HG03025 (cell line): ENCODE measurements at regions not wholly inside any gene's neighbourhood (a gene's known extent, or its start where the extent isn't known, plus 50 kb on each side); places are given as distances from the start of the nearest gene placed in this dataset.
"Not testable (repeated sequence)": the region's sequence is repeated elsewhere in the genome, so short reads cannot be mapped to it uniquely, and the experiment has no call there.

Experiments
- ATAC-seq: cut with Tn5 transposase; IDR thresholded peaks from one replicate; pipeline ENCODE4 v1.9.1; 2021; ENCODE audit warnings: mild to moderate bottlenecking, moderate library complexity; ENCODE audit not compliant: unreplicated experiment, low FRiP score

- no peak for ATAC-seq
Observed at GRCh38 chr6:17013701-17014100, 88.1 kb upstream of the STMND1 start.

GRCh38 chr6:17012421-17013225, 89.2 kb upstream of the STMND1 start:
- no peak for ATAC-seq

DNA sequence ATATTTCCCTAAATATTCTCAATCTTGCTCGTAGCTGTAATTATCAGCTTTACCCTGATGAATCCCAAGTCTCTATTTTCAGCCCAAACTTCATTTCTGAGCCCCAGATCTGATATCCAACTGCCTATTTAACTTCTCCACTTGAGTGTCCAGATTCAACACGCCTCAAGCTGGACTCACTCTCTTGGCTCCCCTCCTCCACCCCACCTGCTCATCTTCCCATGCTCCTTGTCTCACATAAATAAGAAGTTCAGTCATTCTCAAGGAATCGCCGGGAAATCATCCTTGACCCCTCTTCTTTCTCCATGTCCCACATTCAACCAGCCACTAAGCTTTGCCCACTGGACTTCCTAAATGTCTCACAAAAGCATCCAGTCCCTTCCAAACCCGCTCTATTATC, 89.9 kb upstream of the STMND1 start:
- ATAC-seq: no peak

- no peak for ATAC-seq
Observed at GRCh38 chr6:17007749-17008148, 94.1 kb upstream of the STMND1 start.

DNA sequence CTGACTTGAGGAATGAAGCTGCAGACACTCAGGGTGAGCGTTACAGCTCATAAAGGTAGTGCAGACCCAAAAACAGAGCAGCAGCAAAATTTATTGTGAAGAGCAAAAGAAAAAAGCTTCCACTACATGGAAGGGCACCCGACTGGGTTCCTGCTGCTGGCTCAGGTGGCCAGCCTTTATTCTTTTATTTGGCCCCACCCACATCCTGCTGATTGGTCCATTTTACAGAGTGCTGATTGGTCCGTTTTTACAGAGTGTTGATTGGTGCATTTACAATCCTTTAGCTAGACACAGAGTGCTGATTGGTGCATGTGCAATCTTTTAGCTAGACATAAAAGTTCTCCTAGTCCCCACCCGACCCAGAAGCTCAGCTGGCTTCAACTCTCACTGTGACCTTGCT, 95.3 kb upstream of the STMND1 start:
- ATAC-seq: no peak

DNA sequence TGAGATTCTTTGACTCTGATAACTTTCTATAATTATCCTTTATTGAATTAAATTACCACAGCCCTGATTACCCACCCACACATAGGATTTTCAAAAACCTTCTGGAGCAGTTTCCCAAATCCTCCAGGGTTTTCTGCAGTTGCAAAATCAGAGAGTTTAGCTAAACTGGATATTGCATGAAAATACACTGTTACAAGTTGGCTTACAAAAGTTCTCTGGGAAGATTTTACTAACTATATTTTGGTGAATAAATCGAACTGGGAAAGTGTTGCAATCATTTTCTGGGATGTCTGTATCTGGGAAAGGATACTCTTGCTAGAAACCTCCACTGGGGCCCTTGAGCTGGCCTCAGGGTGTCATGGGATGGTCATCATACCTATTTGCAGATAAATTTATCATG, 97.6 kb upstream of the STMND1 start:
- no peak for ATAC-seq

- ATAC-seq: no peak
Observed at GRCh38 chr6:17002123-17002522, 99.7 kb upstream of the STMND1 start.

- ATAC-seq: no peak
Observed at GRCh38 chr6:17001188-17001587, 100.7 kb upstream of the STMND1 start.

DNA sequence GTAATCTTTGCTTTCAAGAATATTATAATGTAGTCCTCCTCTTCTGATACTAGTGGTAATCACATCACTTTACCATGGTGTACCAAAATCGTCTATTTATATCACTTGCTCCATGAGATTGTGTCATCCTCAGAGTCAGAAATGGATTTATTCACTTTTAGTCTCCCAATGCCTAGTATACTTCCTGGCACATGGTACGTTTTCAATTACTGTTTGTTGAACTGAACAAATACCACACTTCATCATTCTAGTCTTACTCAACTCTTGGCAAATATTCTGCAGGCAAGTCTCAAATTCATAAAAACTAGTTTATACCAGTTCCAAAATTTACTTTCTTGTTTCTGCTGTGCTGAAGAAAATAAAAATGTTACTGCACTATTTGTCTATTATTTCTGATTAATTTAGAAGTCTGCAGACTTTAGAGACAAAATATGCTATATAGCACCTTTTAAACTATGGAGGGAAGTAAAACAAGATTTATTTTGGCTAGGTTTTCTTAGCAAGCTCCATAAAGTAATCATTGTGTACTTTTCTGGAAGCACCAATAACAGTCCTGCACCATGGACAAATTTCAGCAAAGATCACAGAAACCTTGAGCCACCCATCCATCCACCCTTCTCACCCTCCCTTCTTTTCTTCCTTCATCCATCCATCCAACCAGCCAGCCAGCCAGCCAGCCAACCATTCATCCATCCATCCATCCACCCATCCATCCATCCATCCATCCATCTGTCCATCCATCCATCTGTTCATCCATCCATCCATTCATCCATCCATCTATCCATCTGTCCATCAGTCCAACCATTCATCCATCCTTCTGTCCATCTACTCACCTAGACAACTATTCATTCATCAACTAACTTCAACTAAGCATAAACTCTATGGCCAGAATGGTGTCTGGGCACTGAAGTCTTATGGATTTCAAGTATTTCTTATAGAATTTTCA, 102.1 kb upstream of the STMND1 start:
- no peak for ATAC-seq

GRCh38 chr6:16998461-16998860, 103.4 kb upstream of the STMND1 start:
- no peak for ATAC-seq

DNA sequence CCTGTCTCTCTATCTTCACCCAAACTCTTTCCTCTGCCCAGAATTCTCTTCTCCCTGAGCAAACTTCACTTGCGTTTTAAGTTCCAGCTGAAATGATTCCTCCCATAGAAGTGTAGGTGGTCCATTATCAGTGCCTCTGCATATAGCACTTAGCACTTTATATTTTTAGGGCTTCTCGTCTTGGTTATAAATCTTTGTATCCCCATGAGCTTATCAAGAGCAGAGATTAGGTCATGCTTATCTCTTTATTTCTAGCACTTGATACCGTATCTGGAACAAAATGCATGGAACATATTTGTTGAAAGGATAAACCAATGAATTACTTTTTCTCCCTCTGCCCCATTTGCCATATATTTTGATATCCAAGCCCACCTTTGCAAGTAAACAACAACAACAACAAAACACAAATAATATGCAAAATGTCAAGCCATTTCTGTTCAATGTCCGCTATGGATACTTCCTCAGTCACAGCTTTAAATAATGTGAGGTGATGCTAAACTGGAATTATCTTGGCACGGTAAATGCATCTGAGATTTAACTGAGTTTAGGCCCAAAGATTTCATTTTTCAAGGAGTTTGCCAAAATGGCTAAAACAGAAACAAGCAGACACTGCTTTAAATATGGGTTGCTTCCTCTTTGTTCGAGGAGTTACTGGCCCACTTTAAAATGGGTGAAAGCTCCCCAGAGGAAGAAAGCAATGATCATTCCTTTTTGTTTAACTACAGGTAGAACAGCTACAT, 106.2 kb upstream of the STMND1 start:
- no peak for ATAC-seq

DNA sequence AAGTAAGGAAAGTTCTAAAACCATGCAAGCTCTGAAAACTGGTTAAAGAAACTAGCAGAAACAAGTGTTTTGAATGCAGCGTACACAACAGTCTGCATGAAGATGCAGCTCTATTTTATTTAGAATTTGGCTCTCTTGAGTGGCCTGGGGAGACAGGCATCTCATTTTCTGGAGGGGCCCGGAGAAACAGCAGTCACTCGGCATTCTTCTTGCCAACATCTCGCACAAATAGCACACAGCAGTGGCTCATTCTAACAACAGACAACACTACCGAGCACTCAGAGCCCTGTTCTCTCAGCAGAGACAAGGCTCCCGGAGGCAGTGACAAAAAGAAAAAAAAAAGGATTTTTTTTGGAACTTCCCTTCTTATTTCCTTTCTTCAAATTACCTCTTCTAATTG, 108.5 kb upstream of the STMND1 start:
- ATAC-seq: no peak

DNA sequence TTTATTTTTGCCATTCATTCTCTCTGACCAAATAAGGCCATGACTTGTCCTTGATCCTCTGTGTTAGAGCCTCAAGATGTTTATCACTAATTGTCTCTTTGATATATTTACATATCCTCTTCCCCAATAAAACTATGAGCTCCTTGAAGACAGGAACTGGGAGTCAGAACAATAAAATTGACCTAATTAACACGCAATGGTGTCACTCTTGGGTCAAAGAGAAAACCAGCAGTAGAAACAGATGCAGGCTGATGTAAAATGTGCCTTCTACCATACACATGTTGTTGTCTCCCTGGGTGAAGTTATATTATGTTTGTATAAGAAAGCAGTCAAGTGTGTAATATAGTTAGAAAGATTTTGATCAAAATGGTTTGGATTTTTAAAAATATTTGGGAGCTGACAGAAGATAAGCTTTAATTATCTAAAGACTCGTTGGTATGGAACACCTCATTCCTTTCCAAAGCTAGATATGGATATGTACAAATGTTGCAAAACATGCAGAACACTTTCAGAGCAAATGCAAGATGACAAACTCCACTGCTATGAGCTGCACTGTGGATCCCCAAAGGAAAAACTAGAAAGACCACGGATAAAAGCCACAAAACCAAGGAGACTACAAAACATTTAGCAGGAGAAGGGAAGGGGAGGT, 109.7 kb upstream of the STMND1 start:
- ATAC-seq: no peak

DNA sequence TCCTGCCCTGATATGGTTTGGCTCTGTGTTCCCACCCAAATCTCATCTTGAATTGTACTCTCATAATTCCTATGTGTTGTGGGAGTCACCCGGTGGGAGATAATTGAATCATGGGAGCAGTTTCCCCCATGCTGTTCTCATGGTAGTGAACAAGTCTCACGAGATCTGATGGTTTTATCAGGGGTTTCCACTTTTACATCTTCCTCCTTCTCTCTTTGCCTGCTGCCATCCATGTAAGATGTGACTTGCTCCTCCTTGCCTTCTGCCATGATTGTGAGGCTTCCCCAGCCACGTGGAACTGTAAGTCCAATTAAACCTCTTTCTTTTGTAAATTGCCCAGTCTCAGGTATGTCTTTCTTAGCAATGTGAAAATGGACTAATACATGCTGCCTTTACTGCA, 111.9 kb upstream of the STMND1 start:
- not testable (repeated sequence) for ATAC-seq

- no peak for ATAC-seq
Observed at GRCh38 chr6:16989382-16989781, 112.5 kb upstream of the STMND1 start.

GRCh38 chr6:16987996-16988395, 113.9 kb upstream of the STMND1 start:
- no peak for ATAC-seq

DNA sequence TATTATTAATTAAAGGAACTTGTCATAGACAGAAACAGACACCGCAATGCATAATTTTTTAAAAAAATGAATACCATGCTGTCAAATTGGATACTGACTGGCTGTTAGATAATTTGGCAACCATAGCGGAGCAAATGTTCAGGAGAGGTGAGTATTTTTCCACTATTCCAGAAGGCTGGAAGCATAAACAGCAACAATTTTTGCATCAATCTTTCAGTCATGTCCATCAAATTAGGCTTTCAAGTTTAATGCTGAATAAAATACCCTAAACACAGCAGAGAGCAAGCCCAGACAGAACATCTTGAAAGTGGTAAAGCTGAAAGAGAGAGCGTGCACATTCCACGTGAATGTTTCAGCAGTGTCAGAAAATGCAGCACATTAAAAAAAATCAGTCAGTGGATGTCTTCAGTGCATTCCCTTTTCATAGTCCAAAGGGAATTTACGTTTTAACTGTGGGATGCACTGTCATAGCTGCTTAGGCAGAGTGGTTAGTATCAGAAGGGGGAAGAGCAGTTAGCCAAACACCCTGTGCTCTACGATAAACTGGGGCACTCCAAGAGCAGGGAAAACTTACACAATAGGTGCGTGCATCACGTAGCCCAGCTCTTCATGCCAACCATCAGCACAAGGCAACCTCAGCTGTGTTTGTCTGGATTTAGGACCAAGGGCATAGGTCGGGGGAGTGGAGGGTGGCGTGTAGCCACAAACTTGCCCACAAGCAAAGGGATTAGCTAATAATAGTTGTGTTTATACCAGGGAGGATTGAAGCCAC, 116.2 kb upstream of the STMND1 start:
- no peak for ATAC-seq

DNA sequence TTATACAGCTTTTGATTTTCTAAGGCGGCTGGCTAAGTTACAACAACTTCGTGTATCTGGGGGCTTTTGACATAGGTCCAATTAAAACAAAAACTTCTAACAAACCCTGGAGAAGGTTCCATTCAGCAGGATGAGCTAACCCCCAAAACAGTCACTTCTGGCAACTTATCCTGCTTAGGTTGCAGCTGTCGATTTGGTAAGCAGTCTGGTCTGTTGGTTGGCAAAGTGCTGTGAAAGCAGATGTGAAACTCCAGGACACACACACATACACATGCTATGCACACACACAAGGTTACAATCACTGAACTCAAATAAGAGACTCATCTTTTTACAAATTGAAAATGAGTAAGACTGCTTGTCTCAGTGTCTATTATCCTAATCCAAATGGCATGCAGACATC, 119.0 kb upstream of the STMND1 start:
- no peak for ATAC-seq

DNA sequence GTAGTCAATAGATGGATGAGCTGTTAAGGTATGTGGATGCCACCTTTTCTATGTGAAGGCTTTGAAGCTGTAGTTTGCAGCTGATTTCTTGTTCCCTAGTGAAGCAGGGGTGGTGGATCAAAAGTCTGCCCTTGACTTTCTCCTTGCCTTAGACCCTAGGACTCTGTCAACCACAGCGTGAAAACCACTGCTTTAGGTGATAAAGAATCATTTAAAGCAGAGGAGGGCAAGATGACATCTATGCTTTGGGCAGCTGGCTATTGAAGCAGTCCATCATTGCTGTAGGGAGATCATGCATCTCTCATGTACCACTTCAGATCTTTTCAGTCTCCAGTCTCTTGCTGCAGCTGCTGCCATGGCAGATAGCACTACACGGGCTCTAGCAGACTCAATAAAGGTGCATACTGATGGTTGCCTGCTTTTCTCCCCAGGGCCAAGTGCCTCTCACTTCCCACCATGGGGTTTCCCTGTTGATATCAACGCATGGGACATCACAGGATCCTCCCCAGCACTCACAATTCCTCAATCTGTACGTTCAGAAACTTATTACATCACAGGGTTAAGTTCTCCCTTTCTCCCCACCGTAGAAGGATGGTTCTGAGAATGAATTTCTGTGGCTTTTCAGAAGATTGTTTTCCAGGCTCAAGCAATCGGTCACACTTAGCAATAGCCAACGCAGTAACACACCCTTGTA, 122.0 kb upstream of the STMND1 start:
- no peak for ATAC-seq
